HG03558 (cell line): ENCODE measurements at regions not wholly inside any gene's neighbourhood (a gene's known extent, or its start where the extent isn't known, plus 50 kb on each side); places are given as distances from the start of the nearest gene placed in this dataset.

Experiments
- ATAC-seq: cut with Tn5 transposase; IDR thresholded peaks from one replicate; pipeline ENCODE4 v1.9.1; 2021; ENCODE audit warnings: moderate number of reproducible peaks; ENCODE audit not compliant: unreplicated experiment; ENCODE audit errors: extremely low read depth

- ATAC-seq = no peak
Observed at GRCh38 chr1:63108206-63108605, 214.2 kb upstream of the FOXD3 start.

GRCh38 chr1:63112155-63112900 lies 210.0 kb upstream of the FOXD3 start:
- no peak for ATAC-seq

- no peak for ATAC-seq
Observed at GRCh38 chr1:63115527-63115926, 206.8 kb upstream of the FOXD3 start.

GRCh38 chr1:63116016-63116415 lies 206.4 kb upstream of the FOXD3 start:
- no peak for ATAC-seq

GRCh38 chr1:63119575-63120155 lies 202.7 kb upstream of the FOXD3 start:
- ATAC-seq = no peak

- no peak for ATAC-seq
Observed at GRCh38 chr1:63122079-63122478, 200.3 kb upstream of the FOXD3 start.

- ATAC-seq = peak; percentile 69
Observed at GRCh38 chr1:63124666-63125191, 197.6 kb upstream of the FOXD3 start.

- ATAC-seq = no peak
Observed at GRCh38 chr1:63126104-63126503, 196.3 kb upstream of the FOXD3 start.

- ATAC-seq = no peak
Observed at GRCh38 chr1:63127376-63127775, 195.0 kb upstream of the FOXD3 start.

- ATAC-seq = no peak
Observed at GRCh38 chr1:63128556-63128955, 193.8 kb upstream of the FOXD3 start.

GRCh38 chr1:63129184-63129583 lies 193.2 kb upstream of the FOXD3 start:
- ATAC-seq = no peak

GRCh38 chr1:63129855-63130254 lies 192.5 kb upstream of the FOXD3 start:
- no peak for ATAC-seq

- no peak for ATAC-seq
Observed at GRCh38 chr1:63134501-63135173, 187.7 kb upstream of the FOXD3 start.

- no peak for ATAC-seq
Observed at GRCh38 chr1:63135174-63135512, 187.2 kb upstream of the FOXD3 start.

GRCh38 chr1:63135801-63136200 lies 186.6 kb upstream of the FOXD3 start:
- ATAC-seq = no peak

- ATAC-seq = no peak
Observed at GRCh38 chr1:63142001-63142400, 180.4 kb upstream of the FOXD3 start.

GRCh38 chr1:63143482-63143881 lies 178.9 kb upstream of the FOXD3 start:
- no peak for ATAC-seq

GRCh38 chr1:63147783-63148182 lies 174.6 kb upstream of the FOXD3 start:
- no peak for ATAC-seq

GRCh38 chr1:63148825-63149645 lies 173.3 kb upstream of the FOXD3 start:
- ATAC-seq = no peak

GRCh38 chr1:63152572-63152971 lies 169.8 kb upstream of the FOXD3 start:
- ATAC-seq = no peak

- ATAC-seq = no peak
Observed at GRCh38 chr1:63155437-63155836, 166.9 kb upstream of the FOXD3 start.
